ENCODE measurements at regions not wholly inside any gene's neighbourhood (a gene's known extent, or its start where the extent isn't known, plus 50 kb on each side); places are given as distances from the start of the nearest gene placed in this dataset.

GRCh38 chr4:178309890-178310289 lies 867.7 kb upstream of the AGA start:
- no peak for TF ChIP-seq CTCF (IDR thresholded peaks at IDR 0.05)
- TF ChIP-seq POLR2A (IDR thresholded peaks at IDR 0.05), result no peak
